ENCODE measurements at regions not wholly inside any gene's neighbourhood (a gene's known extent, or its start where the extent isn't known, plus 50 kb on each side); places are given as distances from the start of the nearest gene placed in this dataset.

GRCh38 chr10:10359263-10359662 is 658.4 kb upstream of the CELF2 start:
- no peak for TF ChIP-seq GATA2 (IDR thresholded peaks at IDR 0.05; ENCODE audit: low read depth, low read length)
- no peak for TF ChIP-seq GATA3 (IDR thresholded peaks at IDR 0.05; ENCODE audit: low read depth, low read length)

Data from SH-SY5Y (cell line).